Central memory CD8-positive, alpha-beta T cell (primary cell): ENCODE measurements at regions not wholly inside any gene's neighbourhood (a gene's known extent, or its start where the extent isn't known, plus 50 kb on each side); places are given as distances from the start of the nearest gene placed in this dataset.

Experiments used
- ATAC-seq: fragments of 150-1000 bp; cut with Tn5 transposase; replicated peaks from 2 replicates; pipeline ENCODE4 v1.10.0; 2022; ENCODE audit warnings: mild to moderate bottlenecking, moderate FRiP score, moderate number of reproducible peaks; ENCODE audit not compliant: poor library complexity, severe bottlenecking; ENCODE audit errors: extremely low read depth
- DNase-seq, 2 donors: peaks; one replicate each; pipeline ENCODE4 v3.0.0; 2021; ENCODE audit warnings: low spot score in 2 of 2
- H3K27ac Mint-ChIP-seq: one replicate; pipeline ENCODE4 v1.8.0; 2022; ENCODE audit warnings: low read depth, mild to moderate bottlenecking, moderate library complexity, mixed read lengths
- H3K27me3 Mint-ChIP-seq: one replicate; pipeline ENCODE4 v1.8.0; 2022; ENCODE audit warnings: mixed read lengths
- H3K36me3 Mint-ChIP-seq: one replicate; pipeline ENCODE4 v1.8.0; 2022; ENCODE audit warnings: mild to moderate bottlenecking, moderate library complexity, mixed read lengths; ENCODE audit not compliant: insufficient read depth
- H3K4me1 Mint-ChIP-seq: one replicate; pipeline ENCODE4 v1.8.0; 2022; ENCODE audit warnings: mixed read lengths
- H3K4me3 Mint-ChIP-seq: one replicate; pipeline ENCODE4 v1.8.0; 2022; ENCODE audit warnings: mild to moderate bottlenecking, moderate library complexity, mixed read lengths
- H3K9me3 Mint-ChIP-seq: one replicate; pipeline ENCODE4 v1.8.0; 2022; ENCODE audit warnings: mixed read lengths

DNA sequence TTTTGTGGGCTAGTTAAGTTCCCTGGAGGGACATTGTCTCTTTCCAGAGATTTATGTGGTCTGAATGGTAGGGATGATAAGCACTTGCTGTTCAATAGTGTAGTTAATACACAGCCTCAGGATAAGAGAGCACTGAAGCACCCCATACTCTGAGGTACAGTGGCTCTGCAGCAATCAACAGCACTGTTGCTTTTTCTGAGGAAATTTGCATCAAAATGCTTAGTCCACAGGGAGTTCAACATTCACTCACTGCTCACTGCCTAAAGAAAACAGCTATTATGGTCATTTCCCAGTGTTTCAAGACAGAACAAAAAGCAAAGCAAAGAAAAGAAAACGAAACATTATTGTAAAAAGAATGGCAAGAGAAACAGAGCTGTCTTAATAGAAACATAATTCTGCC lies 441.9 kb downstream of the PLOD2 start:
- Mint-ChIP-seq H3K4me3 (no peak overlapping the region), H3K27ac (no peak overlapping the region), H3K36me3 (no peaks in the 10 kb centered on the region), H3K9me3 (no peaks in the 10 kb centered on the region), H3K27me3 (no peaks in the 10 kb centered on the region), H3K4me1 (no peaks in the 10 kb centered on the region)
- DNase-seq (no peak), ATAC-seq (no peak)

DNA sequence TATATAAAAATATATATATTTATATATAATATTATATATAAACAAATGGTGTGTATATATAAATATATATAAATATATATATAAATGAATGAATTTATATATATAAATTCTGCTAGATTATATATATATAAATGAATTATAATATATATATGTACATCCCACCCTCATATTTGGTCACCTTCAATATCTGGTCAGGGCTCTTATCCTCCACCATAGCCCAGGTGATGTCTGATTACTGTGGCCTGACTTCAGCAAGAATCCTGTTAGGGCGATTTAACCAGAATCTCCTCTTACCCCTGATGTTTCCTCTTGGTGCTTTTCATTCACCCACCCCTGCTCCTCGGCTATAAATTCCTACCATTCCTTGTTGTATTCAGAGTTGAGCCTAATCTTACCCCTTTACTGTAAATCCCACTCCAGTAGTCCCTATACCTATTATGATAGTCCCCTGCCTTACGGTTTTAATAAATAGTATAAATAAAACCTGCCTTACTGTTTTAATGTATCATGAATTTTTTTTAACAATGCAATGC lies 439.6 kb downstream of the PLOD2 start:
- H3K4me1 Mint-ChIP-seq = no peaks in the 10 kb centered on the region
- peaks cover 3% of the 10 kb centered on the region for H3K9me3 Mint-ChIP-seq
- no peaks in the 10 kb centered on the region for H3K36me3 Mint-ChIP-seq
- H3K27ac Mint-ChIP-seq = no peak overlapping the region
- no peak for ATAC-seq
- H3K27me3 Mint-ChIP-seq = no peaks in the 10 kb centered on the region
- DNase-seq = no peak
- H3K4me3 Mint-ChIP-seq = no peak overlapping the region

DNA sequence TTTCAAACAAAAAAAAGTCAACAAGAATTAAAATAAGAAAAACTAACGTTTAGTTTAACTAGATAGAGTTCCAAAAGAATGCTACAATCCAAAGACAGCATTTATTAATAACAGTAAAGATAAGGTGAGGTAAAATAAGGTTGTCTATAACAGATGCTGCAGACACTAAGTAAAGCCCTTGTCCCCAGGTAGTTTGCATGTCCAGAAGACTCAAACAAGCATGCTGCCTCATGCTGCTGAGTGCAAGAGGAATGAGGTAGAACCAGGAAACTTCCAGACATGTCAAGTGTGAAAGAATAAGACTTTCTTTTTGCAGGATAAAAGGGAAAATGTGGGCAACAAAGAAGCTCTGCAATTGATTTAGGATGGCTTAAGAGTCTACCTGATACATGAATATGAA lies 439.2 kb downstream of the PLOD2 start:
- H3K27ac Mint-ChIP-seq = no peak overlapping the region
- ATAC-seq = no peak
- no peaks in the 10 kb centered on the region for H3K4me1 Mint-ChIP-seq
- H3K36me3 Mint-ChIP-seq = no peaks in the 10 kb centered on the region
- H3K4me3 Mint-ChIP-seq = no peak overlapping the region
- no peaks in the 10 kb centered on the region for H3K27me3 Mint-ChIP-seq
- H3K9me3 Mint-ChIP-seq = peaks cover 8% of the 10 kb centered on the region
- DNase-seq = no peak

DNA sequence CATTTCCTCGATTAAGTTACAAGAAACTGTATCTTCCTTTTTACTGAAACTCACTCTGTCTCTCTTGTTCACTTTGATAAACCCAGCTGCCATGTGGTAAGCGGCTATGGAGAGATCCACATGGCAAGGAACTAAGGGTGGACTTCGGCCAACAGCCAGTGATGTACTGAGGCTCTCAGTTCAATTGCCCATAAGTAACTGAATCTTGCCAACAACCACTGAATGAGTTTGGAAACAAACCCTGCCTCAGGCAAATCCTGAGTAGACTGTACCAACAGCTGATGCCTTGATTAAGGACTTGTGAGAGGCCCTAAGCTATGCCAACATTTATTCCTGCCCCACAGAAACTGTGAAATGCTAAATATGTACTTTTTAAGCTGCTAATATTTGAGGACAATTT lies 433.5 kb downstream of the PLOD2 start:
- peaks cover 18% of the 10 kb centered on the region for H3K9me3 Mint-ChIP-seq
- H3K27ac Mint-ChIP-seq = no peak overlapping the region
- no peaks in the 10 kb centered on the region for H3K36me3 Mint-ChIP-seq
- no peaks in the 10 kb centered on the region for H3K4me1 Mint-ChIP-seq
- no peak overlapping the region for H3K4me3 Mint-ChIP-seq
- DNase-seq (no peak), ATAC-seq (no peak)
- no peaks in the 10 kb centered on the region for H3K27me3 Mint-ChIP-seq

DNA sequence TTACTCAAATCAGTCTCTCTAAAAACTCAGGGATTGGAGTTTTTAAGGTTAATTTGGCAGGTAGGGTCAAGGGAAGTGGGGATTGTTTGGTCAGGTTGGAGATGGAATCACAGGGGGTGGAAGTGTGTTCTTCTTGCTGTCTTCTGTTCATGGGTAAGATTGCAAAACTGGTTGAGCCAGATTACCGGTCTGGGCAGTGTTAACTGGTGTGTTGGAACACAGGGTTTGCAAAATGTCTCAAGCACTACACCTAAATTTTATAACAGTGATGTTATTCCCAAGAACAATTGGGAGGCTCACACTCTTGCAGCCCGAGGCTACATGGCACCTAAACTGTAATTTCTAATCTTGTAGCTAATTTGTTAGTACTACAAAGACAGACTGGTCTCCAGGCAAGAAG lies 425.4 kb downstream of the PLOD2 start:
- H3K27ac Mint-ChIP-seq = no peak overlapping the region
- no peaks in the 10 kb centered on the region for H3K9me3 Mint-ChIP-seq
- no peak overlapping the region for H3K4me3 Mint-ChIP-seq
- ATAC-seq (no peak), DNase-seq (no peak)
- no peaks in the 10 kb centered on the region for H3K36me3 Mint-ChIP-seq
- no peaks in the 10 kb centered on the region for H3K27me3 Mint-ChIP-seq
- no peaks in the 10 kb centered on the region for H3K4me1 Mint-ChIP-seq

DNA sequence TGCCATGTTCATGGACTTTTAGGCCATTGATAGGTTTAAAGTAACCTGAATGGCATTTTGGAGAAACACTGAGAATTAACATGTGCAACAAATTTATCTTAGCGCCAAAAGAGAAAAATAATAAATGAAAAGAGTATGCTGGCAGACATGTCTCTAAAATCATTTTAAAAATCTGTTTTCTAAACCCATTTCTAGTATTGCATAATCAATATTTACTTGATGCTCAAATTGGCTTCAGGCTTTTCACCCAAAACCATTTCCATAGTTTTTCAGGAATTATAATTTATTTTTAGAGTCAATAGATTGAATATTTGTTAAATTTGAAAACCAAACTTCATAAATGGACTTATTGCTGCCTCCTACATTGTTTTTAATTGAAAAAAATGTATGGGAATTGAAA lies 423.0 kb downstream of the PLOD2 start:
- DNase-seq (no peak), ATAC-seq (no peak)
- H3K4me1 Mint-ChIP-seq = no peaks in the 10 kb centered on the region
- H3K36me3 Mint-ChIP-seq = no peaks in the 10 kb centered on the region
- no peak overlapping the region for H3K27ac Mint-ChIP-seq
- H3K4me3 Mint-ChIP-seq = no peak overlapping the region
- peaks cover 1% of the 10 kb centered on the region for H3K9me3 Mint-ChIP-seq
- H3K27me3 Mint-ChIP-seq = no peaks in the 10 kb centered on the region

DNA sequence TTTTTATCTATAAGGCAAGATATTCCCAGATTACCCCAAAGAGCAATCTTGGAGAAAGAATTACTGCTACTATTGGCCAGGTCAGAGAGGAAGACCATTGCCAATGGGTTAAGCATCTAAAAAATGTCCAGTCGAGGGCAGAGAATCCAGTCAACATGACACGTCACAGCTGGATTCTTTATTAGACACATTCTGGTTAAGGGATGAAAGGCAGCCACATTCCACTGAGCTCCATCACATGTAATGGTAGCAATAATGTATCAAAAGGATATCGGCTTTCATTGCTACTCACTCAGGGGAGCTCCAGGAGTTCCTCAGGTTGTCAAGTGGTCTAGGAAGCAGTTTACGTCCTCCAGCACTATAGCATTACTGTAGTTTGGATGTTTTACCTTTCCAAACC lies 421.1 kb downstream of the PLOD2 start:
- H3K36me3 Mint-ChIP-seq = no peaks in the 10 kb centered on the region
- no peak overlapping the region for H3K27ac Mint-ChIP-seq
- DNase-seq (no peak), ATAC-seq (no peak)
- H3K27me3 Mint-ChIP-seq = no peaks in the 10 kb centered on the region
- peaks cover 7% of the 10 kb centered on the region for H3K9me3 Mint-ChIP-seq
- no peak overlapping the region for H3K4me3 Mint-ChIP-seq
- no peaks in the 10 kb centered on the region for H3K4me1 Mint-ChIP-seq

DNA sequence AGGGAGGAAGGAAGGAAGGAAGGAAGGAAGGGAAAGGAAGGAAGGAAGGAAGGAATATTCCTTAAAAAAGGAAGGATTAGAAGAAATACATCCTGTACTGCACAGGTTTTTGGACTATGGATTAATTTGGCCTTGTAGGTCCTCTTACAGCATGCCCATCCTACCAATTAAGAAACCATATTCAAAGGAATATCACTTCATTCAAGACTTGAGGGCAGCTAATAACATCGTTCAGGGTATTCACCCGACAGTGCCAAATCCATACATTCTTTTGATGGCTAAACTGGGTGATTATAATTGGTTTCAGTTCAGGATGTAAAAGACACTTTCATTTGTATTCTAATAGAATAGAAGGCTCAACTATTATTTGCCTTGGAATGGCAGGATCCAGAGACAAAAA lies 410.3 kb downstream of the PLOD2 start:
- Mint-ChIP-seq H3K4me1 (no peaks in the 10 kb centered on the region), H3K27ac (no peak overlapping the region), H3K9me3 (peaks cover 16% of the 10 kb centered on the region), H3K36me3 (no peaks in the 10 kb centered on the region), H3K4me3 (no peak overlapping the region), H3K27me3 (no peaks in the 10 kb centered on the region)
- DNase-seq (no peak), ATAC-seq (no peak)

DNA sequence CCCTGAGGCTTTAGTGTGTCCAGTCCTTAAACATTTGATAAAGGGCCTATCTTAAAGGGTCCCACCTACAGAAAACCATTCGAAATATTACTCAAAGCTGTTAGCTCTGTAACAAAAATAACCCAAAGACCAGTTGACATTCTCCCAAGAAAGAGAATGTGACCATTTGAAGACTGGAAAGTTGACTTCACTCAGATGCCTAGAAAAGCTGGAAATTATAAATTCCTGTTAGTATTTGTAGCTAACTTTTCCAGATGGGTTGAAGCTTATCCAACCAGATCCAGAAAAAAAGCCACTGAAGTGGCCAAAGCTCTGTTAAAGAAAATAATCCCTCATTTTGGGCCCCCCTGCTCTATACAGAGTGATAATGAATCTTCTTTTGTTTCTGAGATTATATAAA lies 408.4 kb downstream of the PLOD2 start:
- Mint-ChIP-seq H3K36me3 (no peaks in the 10 kb centered on the region), H3K4me1 (no peaks in the 10 kb centered on the region), H3K4me3 (no peak overlapping the region), H3K27me3 (no peaks in the 10 kb centered on the region), H3K9me3 (peaks cover 21% of the 10 kb centered on the region), H3K27ac (no peak overlapping the region)
- ATAC-seq = no peak
- DNase-seq = no peak

DNA sequence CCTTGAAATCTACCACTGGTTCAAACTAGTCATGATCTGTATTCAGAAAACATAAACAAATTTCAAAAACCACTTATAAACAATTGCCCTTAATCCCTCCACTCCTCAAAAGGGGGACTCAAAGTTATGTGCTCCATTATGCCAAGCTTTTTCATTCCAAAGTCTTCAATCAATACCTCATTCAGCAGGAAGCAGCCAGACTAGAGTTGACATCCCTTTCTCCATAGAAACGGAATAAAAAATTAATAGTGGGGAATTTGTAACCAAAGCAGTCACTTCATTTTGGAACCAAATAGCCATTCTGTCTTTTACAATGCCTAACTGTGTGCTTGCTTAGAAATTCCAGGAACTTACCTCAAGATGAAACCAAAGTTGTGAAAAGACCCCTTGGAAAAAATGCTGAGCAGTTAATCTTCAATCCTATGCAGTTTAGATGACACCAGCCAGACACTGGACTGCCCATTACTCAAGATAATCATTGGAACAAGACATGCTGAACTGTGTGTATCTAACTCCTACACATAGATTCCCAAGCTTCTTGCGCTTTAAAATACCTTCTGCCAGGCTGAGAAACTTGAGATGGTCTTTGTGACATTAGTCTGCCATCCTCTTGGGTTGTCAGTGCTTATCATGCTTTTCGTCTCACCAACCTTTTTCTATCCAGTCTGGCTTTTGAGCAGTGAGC lies 406.2 kb downstream of the PLOD2 start:
- Mint-ChIP-seq H3K27ac (no peak overlapping the region), H3K27me3 (no peaks in the 10 kb centered on the region), H3K4me3 (no peak overlapping the region), H3K4me1 (no peaks in the 10 kb centered on the region), H3K36me3 (no peaks in the 10 kb centered on the region), H3K9me3 (peaks cover 20% of the 10 kb centered on the region)
- no peak for DNase-seq
- ATAC-seq = no peak

DNA sequence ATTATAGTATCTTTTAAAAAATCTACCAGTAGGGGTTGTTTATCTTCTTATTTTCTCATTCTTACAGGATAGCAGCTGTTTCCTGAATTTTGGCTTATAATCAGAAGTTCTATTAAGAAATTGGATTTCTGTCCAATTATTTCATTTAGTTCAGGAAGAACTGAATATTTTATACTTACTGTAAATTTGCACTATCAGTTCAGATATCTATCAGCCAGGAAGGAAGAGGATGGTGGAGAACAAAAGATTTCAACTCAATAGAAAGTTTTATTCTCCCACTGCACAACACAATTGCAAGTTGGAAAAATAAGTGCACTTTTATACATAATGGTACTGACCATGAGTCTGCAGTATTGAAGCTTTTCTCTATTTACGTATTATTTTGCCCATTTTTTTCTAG lies 400.9 kb downstream of the PLOD2 start:
- Mint-ChIP-seq H3K4me1 (no peaks in the 10 kb centered on the region), H3K27ac (no peak overlapping the region), H3K27me3 (no peaks in the 10 kb centered on the region), H3K36me3 (no peaks in the 10 kb centered on the region), H3K4me3 (no peak overlapping the region), H3K9me3 (peaks cover 16% of the 10 kb centered on the region)
- DNase-seq (no peak), ATAC-seq (no peak)

DNA sequence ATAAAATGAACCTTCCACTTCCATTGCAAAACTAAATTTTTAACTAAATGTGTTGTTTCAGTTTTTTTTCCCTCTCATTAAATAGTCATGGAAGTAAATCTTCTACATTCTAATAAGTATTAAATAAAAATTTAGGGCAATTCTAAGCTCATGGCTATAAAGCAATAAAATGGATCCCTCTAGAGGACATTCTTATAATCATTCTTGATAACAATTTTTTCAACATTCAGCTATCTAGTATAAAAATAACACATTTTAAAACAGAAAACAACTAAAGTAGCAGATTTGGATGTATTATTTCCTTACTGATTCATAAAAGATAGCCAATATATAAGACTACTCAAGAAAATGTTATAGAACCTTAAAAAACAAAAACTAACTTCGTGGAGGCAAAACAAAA lies 393.1 kb downstream of the PLOD2 start:
- H3K36me3 Mint-ChIP-seq = no peaks in the 10 kb centered on the region
- H3K4me1 Mint-ChIP-seq = no peaks in the 10 kb centered on the region
- no peak overlapping the region for H3K4me3 Mint-ChIP-seq
- H3K27me3 Mint-ChIP-seq = no peaks in the 10 kb centered on the region
- DNase-seq = no peak
- H3K9me3 Mint-ChIP-seq = no peaks in the 10 kb centered on the region
- H3K27ac Mint-ChIP-seq = no peak overlapping the region
- no peak for ATAC-seq

DNA sequence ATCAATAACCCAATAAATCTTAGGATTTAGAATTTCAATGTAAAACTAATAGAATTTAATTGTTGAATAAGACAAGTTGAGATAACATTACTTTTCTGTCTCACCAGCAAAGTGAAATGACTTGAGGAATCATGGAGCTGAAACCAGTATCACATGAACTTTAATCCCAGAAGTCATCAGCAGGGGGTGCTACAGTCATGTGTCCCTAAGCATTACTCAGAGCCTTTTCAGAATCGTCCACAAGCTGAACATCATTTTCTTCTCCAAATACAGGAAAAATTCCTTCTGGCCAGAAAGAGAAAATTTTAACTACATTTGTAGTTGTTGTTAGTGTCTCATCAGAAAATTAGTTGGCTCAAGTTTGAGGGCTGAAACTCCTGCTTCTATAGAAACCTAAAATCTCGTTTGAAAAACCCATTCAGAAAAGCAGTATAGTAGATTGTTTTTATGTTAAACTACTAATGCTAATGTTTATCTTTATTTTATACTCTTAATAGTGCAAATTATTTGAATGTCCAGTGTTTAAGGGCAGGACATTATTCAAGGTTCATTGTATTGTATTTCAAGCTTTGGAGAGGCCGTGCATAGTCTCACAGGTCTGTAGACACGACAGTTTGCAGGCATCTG lies 384.1 kb downstream of the PLOD2 start:
- Mint-ChIP-seq H3K27ac (no peak overlapping the region), H3K4me3 (no peak overlapping the region), H3K36me3 (no peaks in the 10 kb centered on the region), H3K27me3 (no peaks in the 10 kb centered on the region), H3K9me3 (peaks cover 9% of the 10 kb centered on the region), H3K4me1 (no peaks in the 10 kb centered on the region)
- ATAC-seq (no peak), DNase-seq (no peak)
